ENCODE measurements at regions not wholly inside any gene's neighbourhood (a gene's known extent, or its start where the extent isn't known, plus 50 kb on each side); places are given as distances from the start of the nearest gene placed in this dataset.
"Not testable (repeated sequence)": the region's sequence is repeated elsewhere in the genome, so short reads cannot be mapped to it uniquely, and the experiment has no call there.

DNA sequence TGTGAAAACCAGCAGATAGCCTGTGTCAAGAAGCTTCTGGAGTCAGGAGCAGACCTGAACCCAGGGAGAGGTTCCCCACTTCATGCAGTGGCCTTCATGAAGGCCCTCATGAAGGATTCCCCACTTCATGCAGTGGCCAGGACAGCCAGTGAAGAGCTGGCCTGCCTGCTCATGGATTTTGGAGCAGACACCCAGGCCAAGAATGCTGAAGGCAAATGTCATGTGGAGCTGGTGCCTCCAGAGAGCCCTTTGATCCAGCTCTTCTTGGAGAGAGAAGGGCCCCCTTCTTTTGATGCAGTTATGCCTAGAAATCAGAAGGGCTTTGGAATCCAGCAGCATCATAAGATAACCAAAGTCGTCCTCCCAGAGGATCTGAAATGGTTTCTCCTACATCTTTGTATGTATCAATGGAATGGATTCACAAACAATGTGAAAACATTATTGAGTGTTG lies 103.9 kb upstream of the CHD2 start:
- no peaks in the 10 kb centered on the region for H3K36me3 ChIP-seq (ENCODE audit: control insufficient read depth, insufficient read depth, low read length, severe bottlenecking)

DNA sequence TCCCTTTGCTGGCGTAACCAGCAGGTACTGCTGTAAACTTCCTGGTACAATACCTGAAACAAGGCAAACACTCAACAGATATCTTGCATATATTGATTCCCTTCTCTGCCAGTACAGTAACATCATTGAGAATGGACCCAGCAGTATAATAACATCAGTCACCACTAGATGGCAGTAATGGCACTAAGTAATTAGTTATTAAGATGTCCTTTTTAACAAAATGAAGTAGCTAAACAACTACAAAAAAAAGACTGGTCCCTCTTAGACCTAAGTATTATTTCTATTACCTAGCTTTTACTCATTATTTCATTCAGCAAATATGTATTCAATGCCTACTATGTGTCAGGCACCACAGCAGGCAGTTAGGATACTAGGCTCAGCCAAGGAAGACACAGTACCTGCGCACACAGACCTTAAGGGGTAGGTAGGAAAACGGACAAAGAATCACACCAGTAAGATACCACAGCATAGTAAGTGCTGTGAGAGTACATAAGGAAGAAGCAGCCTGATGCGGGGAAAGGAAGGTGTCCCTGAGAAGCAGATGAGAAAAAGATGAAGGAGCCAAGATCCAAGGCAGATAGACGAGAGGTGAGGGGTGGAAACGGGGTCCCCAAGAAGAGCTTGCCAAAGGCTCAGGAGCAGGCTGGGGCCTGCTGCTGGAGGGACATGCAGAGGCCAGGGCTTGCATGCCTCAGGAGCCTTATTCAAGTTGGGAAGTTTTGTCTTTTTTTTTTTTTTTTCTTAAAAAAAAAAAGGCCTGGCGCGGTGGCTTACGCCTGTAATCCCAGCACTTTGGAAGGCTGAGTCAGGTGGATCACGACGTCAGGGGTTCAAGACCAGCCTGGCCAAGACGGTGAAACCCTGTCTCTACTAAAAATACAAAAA lies 102.7 kb upstream of the CHD2 start:
- peaks cover 19% of the 10 kb centered on the region for H3K4me1 ChIP-seq (ENCODE audit: control insufficient read depth, insufficient read depth, low read length)
- H3K9ac ChIP-seq (ENCODE audit: low read length): peak overlapping the region; percentile 68
- no peaks in the 10 kb centered on the region for H3K27me3 ChIP-seq (replicated peaks; ENCODE audit: control insufficient read depth, insufficient read depth, low read length)
- no peak overlapping the region for H3K4me3 ChIP-seq (ENCODE audit: low read length)
- no peaks in the 10 kb centered on the region for H3K36me3 ChIP-seq (ENCODE audit: control insufficient read depth, insufficient read depth, low read length, severe bottlenecking)
- H3K9me3 ChIP-seq (ENCODE audit: control insufficient read depth, low read length): no peaks in the 10 kb centered on the region
- DNase-seq (ENCODE audit: low read depth): peak; percentile 95

More for the DNA sequence above, 103.9 kb upstream of the CHD2 start:
- Histone ChIP-seq H3K4me1 (ENCODE audit: control insufficient read depth, insufficient read depth, low read length) (peaks cover 7% of the 10 kb centered on the region), H3K9me3 (ENCODE audit: control insufficient read depth, low read length) (no peaks in the 10 kb centered on the region), H3K9ac (ENCODE audit: low read length) (peak overlapping the region; percentile 28), H3K27me3 (replicated peaks; ENCODE audit: control insufficient read depth, insufficient read depth, low read length) (no peaks in the 10 kb centered on the region), H3K4me3 (ENCODE audit: low read length) (no peak overlapping the region)
- no peak for DNase-seq (ENCODE audit: low read depth)

DNA sequence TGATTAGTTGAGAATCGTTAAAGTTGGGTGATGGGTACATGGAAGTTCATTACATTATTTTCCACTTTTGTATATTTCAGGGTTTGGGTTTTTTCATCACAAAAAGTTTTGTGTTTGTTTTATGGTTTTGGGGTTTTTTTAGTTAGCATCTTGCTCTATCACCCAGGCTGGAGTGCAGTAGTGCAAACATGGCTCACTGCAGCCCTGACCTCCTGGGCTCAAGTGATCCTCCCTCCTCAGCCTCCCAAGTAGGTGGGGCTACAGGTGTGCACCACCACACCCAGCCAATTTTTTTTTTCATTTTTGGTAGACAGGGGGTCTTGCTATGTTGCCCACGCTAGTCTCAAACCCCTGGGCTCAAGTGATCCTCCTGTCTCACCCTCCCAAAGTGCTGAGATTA lies 100.1 kb upstream of the CHD2 start:
- Histone ChIP-seq H3K9me3 (ENCODE audit: control insufficient read depth, low read length) (no peaks in the 10 kb centered on the region), H3K27me3 (replicated peaks; ENCODE audit: control insufficient read depth, insufficient read depth, low read length) (no peaks in the 10 kb centered on the region), H3K4me1 (ENCODE audit: control insufficient read depth, insufficient read depth, low read length) (peaks cover 37% of the 10 kb centered on the region), H3K4me3 (ENCODE audit: low read length) (no peak overlapping the region), H3K36me3 (ENCODE audit: control insufficient read depth, insufficient read depth, low read length, severe bottlenecking) (no peaks in the 10 kb centered on the region), H3K9ac (ENCODE audit: low read length) (no peak overlapping the region)
- no peak for DNase-seq (ENCODE audit: low read depth)

DNA sequence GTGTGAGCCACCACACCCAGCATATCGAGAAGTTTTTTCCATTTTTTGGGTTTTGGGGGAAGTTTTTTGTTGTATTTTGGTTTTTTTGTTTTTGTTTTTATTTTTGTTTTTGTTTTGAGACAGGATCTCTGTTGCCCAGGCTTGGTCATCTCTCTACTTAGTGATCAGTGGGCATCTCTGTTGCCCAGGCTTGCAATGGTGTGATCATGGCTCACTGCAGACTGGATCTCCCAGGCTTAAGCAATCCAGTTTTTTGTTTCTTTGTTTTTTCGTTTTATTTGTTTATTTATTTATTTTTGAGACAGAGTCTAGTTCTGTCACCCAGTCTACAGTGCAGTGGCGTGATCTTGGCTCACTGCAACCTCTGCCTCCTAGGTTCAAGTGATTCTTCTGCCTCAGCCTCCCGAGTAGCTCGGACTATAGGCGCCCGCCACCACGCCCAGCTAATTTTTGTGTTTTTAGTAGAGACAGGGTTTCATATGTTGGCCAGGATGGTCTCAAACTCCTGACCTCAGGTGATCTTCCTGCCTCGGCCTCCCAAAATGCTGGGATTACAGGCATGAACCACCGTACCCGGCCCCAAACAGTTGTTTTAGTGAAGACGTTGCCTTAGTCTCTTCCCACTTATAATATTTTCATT lies 99.6 kb upstream of the CHD2 start:
- not testable (repeated sequence) for DNase-seq (ENCODE audit: low read depth)
- peak overlapping the region; percentile 86 for H3K9ac ChIP-seq (ENCODE audit: low read length)

DNA sequence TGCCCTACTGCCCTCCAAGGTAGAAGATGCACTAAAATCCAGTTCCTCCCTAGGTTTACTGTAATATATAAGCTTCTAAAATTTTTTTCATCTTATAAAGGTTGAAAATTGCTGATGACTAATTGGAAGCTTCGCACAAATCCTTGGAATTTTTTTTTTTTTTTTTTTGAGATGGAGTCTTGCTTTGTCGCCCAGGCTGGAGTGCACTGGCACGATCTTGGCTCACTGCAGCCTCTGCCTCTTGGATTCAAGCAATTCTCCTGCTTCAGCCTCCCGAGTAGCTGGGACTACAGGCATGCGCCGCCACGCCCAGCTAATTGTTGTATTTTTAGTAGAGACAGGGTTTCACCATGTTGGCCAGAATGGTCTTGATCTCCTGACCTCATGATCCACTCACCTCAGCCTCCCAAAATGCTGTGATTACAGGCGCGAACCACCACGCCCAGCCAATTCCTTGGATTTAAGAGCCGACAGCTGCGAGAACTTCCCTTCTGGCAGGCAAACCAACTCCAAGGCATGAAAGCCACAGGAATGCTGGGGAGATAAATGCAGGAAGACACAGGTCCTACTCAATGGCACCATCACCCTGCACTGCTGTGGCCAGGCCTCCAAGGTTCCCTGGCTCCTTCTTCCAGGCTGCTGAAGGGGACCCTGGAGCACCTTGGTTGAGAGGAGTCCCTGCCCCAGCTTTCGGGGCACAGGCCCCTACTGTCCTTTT lies 98.9 kb upstream of the CHD2 start:
- peak; percentile 50 for DNase-seq (ENCODE audit: low read depth)
- H3K9me3 ChIP-seq (ENCODE audit: control insufficient read depth, low read length); H3K27me3 ChIP-seq (replicated peaks; ENCODE audit: control insufficient read depth, insufficient read depth, low read length); H3K36me3 ChIP-seq (ENCODE audit: control insufficient read depth, insufficient read depth, low read length, severe bottlenecking): not testable (repeated sequence)
- peak overlapping the region; percentile 86 for H3K9ac ChIP-seq (ENCODE audit: low read length)
- H3K4me3 ChIP-seq (ENCODE audit: low read length): peak overlapping the region; percentile 66
- H3K4me1 ChIP-seq (ENCODE audit: control insufficient read depth, insufficient read depth, low read length): peaks cover 39% of the 10 kb centered on the region

More for the DNA sequence above, 99.6 kb upstream of the CHD2 start:
- H3K9me3 ChIP-seq (ENCODE audit: control insufficient read depth, low read length); H3K36me3 ChIP-seq (ENCODE audit: control insufficient read depth, insufficient read depth, low read length, severe bottlenecking); H3K27me3 ChIP-seq (replicated peaks; ENCODE audit: control insufficient read depth, insufficient read depth, low read length); H3K4me3 ChIP-seq (ENCODE audit: low read length): not testable (repeated sequence)
- H3K4me1 ChIP-seq (ENCODE audit: control insufficient read depth, insufficient read depth, low read length): peaks cover 39% of the 10 kb centered on the region

DNA sequence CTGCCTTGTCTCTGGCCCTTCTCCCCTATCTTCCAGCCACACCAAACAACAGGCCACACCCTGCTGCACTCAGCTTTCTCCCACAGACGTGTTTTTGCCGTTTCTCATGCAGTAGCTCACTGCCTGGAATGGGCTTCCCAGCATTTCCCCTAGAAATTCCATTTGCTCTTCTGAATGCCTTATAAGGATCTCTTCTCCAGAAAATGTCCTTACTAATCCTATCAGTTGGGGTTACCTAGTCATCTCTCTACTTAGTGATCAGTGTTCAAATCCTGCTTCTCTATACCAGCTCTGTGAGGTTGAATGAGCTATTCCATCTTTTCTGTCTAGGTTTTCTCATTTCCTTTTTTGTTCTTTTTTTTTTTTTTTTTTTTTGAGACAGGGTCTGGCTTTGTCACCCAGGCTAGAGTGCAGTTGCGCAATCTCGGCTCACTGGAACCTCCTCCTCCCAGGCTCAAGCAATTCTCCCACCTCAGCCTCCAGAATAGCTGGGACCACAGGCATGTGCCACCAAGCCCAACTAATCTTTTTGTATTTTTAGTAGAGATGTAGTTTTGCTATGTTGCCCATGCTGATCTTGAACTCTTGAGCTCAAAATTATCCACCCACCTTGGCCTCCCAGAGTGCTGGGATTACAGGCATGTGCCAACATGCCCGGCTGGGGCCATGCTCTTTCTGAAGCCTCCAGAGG lies 98.2 kb upstream of the CHD2 start:
- Histone ChIP-seq H3K9ac (ENCODE audit: low read length) (peak overlapping the region; percentile 86), H3K9me3 (ENCODE audit: control insufficient read depth, low read length) (no peaks in the 10 kb centered on the region), H3K4me1 (ENCODE audit: control insufficient read depth, insufficient read depth, low read length) (peaks cover 39% of the 10 kb centered on the region), H3K27me3 (replicated peaks; ENCODE audit: control insufficient read depth, insufficient read depth, low read length) (no peaks in the 10 kb centered on the region), H3K36me3 (ENCODE audit: control insufficient read depth, insufficient read depth, low read length, severe bottlenecking) (no peaks in the 10 kb centered on the region), H3K4me3 (ENCODE audit: low read length) (peak overlapping the region; percentile 66)
- peak; percentile 70 for DNase-seq (ENCODE audit: low read depth)

DNA sequence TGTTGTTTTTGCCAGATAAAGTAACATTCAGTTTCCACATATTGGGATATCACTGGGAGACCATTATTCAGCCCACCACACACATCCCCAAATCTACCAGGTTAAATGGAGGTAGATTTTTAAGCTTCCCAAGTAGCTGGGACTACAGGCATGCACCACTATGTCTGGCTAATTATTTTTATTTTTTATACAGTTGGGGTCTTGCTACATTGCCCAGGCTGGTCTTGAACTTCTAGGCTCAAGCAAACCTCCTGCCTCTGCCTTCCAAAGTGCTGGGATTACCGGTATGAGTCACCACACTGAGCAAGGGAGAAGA lies 96.6 kb upstream of the CHD2 start:
- Histone ChIP-seq H3K36me3 (ENCODE audit: control insufficient read depth, insufficient read depth, low read length, severe bottlenecking) (no peaks in the 10 kb centered on the region), H3K9me3 (ENCODE audit: control insufficient read depth, low read length) (no peaks in the 10 kb centered on the region), H3K9ac (ENCODE audit: low read length) (peak overlapping the region; percentile 83), H3K4me1 (ENCODE audit: control insufficient read depth, insufficient read depth, low read length) (peaks cover 46% of the 10 kb centered on the region), H3K27me3 (replicated peaks; ENCODE audit: control insufficient read depth, insufficient read depth, low read length) (no peaks in the 10 kb centered on the region), H3K4me3 (ENCODE audit: low read length) (peak overlapping the region; percentile 26)
- no peak for DNase-seq (ENCODE audit: low read depth)

DNA sequence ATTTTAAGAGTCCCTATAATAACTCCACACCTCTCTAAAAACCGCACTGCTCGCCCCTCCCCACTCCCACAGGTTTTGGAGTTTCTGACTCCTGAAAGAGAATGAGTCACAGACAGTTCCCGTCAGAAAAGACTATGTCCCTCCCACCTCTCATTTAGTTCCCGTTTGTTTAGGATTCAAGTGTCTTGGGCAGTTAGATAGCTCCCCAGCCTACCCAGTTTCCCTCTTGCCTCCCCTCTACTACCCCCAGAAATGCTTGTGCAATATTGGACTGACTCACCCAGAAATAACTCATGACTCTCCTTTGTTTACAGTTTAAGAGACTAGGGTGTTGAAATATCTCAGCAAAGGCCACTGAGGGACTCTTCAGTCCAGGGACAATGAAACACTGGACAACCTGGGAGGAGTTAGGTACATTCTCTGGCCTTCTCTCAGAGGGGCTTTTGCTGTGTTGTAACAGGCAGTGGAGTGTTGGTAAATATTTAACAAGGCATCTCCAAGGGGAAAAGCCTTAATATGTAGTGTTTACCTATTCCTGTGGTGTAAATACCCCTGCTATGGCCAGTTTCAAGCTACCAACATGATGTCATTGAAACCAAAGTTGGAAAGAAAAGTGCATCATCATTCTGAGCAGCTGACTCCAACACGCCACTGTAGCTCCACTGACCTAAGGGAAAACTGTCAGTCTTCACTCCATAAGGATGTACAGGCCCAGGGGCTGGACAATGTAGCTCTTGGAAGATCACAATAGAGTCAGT lies 96.1 kb upstream of the CHD2 start:
- H3K9ac ChIP-seq (ENCODE audit: low read length): peak overlapping the region; percentile 83
- peak overlapping the region; percentile 30 for H3K4me3 ChIP-seq (ENCODE audit: low read length)
- no peaks in the 10 kb centered on the region for H3K9me3 ChIP-seq (ENCODE audit: control insufficient read depth, low read length)
- no peaks in the 10 kb centered on the region for H3K27me3 ChIP-seq (replicated peaks; ENCODE audit: control insufficient read depth, insufficient read depth, low read length)
- peaks cover 46% of the 10 kb centered on the region for H3K4me1 ChIP-seq (ENCODE audit: control insufficient read depth, insufficient read depth, low read length)
- no peaks in the 10 kb centered on the region for H3K36me3 ChIP-seq (ENCODE audit: control insufficient read depth, insufficient read depth, low read length, severe bottlenecking)
- DNase-seq (ENCODE audit: low read depth): peak; percentile 99

DNA sequence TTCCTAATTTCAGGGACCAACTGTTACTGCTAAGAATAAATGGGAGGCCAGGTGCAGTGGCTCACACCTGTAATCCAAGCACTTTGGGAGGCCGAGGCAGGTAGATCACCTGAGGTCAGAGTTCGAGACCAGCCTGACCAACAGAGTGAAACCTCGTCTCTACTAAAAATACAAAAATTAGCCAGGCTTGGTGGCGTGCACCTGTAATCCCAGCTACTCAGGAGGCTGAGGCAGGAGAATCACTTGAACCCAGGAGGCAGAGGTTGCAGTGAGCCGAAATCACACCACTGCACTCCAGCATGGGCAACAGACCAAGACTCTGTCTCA lies 95.6 kb upstream of the CHD2 start:
- not testable (repeated sequence) for H3K36me3 ChIP-seq (ENCODE audit: control insufficient read depth, insufficient read depth, low read length, severe bottlenecking); DNase-seq (ENCODE audit: low read depth); H3K27me3 ChIP-seq (replicated peaks; ENCODE audit: control insufficient read depth, insufficient read depth, low read length); H3K9me3 ChIP-seq (ENCODE audit: control insufficient read depth, low read length)
- H3K9ac ChIP-seq (ENCODE audit: low read length): peak overlapping the region; percentile 75
- H3K4me1 ChIP-seq (ENCODE audit: control insufficient read depth, insufficient read depth, low read length): peaks cover 46% of the 10 kb centered on the region
- peak overlapping the region; percentile 30 for H3K4me3 ChIP-seq (ENCODE audit: low read length)

DNA sequence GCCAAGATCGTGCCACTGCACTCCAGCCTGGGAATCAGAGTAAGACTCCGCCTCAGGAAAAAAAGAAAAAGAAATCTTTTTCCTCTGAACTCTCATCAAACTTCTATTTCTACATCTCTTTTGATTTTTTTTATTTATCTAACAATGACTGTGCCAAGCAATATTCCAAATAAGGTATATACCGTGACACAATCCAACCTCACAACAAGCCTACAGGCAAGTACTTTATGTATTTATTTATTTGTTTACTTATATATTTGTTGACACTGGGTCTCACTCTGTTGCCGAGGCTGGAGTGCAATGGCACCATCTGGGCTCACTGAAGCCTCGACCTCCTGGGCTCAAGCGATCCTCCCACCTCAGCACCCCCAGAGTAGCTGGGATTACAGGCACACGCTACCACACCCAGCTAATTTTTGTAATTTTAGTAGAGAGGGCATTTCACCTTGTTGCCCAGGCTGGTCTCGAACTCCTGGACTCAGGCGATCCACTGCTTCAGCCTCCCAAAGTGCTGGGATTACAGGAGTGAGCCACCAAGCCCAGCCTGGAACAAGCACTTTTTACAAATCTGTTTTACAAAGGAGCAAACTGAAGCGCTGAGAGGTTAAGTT lies 94.9 kb upstream of the CHD2 start:
- no peak overlapping the region for H3K4me3 ChIP-seq (ENCODE audit: low read length)
- DNase-seq (ENCODE audit: low read depth): peak; percentile 8
- H3K4me1 ChIP-seq (ENCODE audit: control insufficient read depth, insufficient read depth, low read length): peaks cover 48% of the 10 kb centered on the region
- no peaks in the 10 kb centered on the region for H3K36me3 ChIP-seq (ENCODE audit: control insufficient read depth, insufficient read depth, low read length, severe bottlenecking)
- H3K9me3 ChIP-seq (ENCODE audit: control insufficient read depth, low read length): no peaks in the 10 kb centered on the region
- no peaks in the 10 kb centered on the region for H3K27me3 ChIP-seq (replicated peaks; ENCODE audit: control insufficient read depth, insufficient read depth, low read length)
- peak overlapping the region; percentile 75 for H3K9ac ChIP-seq (ENCODE audit: low read length)

All from adipocyte (in vitro differentiated cells).